Endothelial cell (in vitro differentiated cells): ENCODE measurements at regions not wholly inside any gene's neighbourhood (a gene's known extent, or its start where the extent isn't known, plus 50 kb on each side); places are given as distances from the start of the nearest gene placed in this dataset.

Source experiments
- DNase-seq: peaks from one replicate; pipeline ENCODE4 v3.0.0; 2021; ENCODE audit warnings: low spot score
- H3K27ac Mint-ChIP-seq: one replicate; pipeline ENCODE4 v1.8.0; 2021; ENCODE audit warnings: mixed read lengths, inconsistent platforms; ENCODE audit not compliant: unreplicated experiment
- H3K27me3 Mint-ChIP-seq: one replicate; pipeline ENCODE4 v1.8.0; 2021; ENCODE audit warnings: mild to moderate bottlenecking, moderate library complexity, mixed read lengths, inconsistent platforms; ENCODE audit not compliant: unreplicated experiment
- H3K36me3 Mint-ChIP-seq: one replicate; pipeline ENCODE4 v1.8.0; 2021; ENCODE audit warnings: mild to moderate bottlenecking, low read depth, mixed read lengths, inconsistent platforms; ENCODE audit not compliant: unreplicated experiment
- H3K4me1 Mint-ChIP-seq: one replicate; pipeline ENCODE4 v1.8.0; 2021; ENCODE audit warnings: mild to moderate bottlenecking, mixed read lengths, inconsistent platforms; ENCODE audit not compliant: unreplicated experiment
- H3K4me3 Mint-ChIP-seq: one replicate; pipeline ENCODE4 v1.8.0; 2021; ENCODE audit warnings: mild to moderate bottlenecking, mixed read lengths, inconsistent platforms; ENCODE audit not compliant: unreplicated experiment
- H3K9me3 Mint-ChIP-seq: one replicate; pipeline ENCODE4 v1.8.0; 2021; ENCODE audit warnings: mixed read lengths, inconsistent platforms; ENCODE audit not compliant: unreplicated experiment
- TF ChIP-seq, protein P1 (sequence below): fragments of 200-600 bp; sonication (generic); IDR thresholded peaks from one replicate; pipeline ENCODE4 v1.5.0; 2021; ENCODE audit warnings: antibody characterized with exemption; ENCODE audit not compliant: unreplicated experiment

DNA sequence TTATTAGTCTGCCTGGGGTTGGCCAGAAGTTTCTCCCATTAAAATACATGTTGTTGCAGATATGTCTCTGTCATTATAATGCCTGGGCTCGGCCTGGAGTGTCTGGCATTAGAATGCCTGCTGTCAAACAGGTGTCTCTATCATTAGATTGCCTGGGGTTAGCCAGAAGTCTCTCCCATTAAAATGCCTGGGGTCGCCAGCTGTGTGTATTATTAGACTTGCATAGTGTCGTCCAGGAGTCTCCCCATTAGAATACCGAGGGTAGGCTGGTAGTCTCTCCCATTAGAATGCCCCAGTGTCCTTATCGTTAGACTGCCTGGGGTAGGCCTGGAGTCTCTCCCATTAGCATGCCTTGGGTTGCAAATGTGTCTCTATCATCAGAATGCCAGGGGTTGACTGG is 2270.8 kb downstream of the TP53TG3F start:
- Mint-ChIP-seq H3K9me3 (peaks cover 37% of the 10 kb centered on the region), H3K4me1 (no peaks in the 10 kb centered on the region), H3K27me3 (peaks cover 18% of the 10 kb centered on the region), H3K36me3 (peaks cover 14% of the 10 kb centered on the region), H3K27ac (no peak overlapping the region), H3K4me3 (no peak overlapping the region)
- DNase-seq, result no peak
- TF ChIP-seq, protein P1, sequence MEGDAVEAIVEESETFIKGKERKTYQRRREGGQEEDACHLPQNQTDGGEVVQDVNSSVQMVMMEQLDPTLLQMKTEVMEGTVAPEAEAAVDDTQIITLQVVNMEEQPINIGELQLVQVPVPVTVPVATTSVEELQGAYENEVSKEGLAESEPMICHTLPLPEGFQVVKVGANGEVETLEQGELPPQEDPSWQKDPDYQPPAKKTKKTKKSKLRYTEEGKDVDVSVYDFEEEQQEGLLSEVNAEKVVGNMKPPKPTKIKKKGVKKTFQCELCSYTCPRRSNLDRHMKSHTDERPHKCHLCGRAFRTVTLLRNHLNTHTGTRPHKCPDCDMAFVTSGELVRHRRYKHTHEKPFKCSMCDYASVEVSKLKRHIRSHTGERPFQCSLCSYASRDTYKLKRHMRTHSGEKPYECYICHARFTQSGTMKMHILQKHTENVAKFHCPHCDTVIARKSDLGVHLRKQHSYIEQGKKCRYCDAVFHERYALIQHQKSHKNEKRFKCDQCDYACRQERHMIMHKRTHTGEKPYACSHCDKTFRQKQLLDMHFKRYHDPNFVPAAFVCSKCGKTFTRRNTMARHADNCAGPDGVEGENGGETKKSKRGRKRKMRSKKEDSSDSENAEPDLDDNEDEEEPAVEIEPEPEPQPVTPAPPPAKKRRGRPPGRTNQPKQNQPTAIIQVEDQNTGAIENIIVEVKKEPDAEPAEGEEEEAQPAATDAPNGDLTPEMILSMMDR, result no peak

DNA sequence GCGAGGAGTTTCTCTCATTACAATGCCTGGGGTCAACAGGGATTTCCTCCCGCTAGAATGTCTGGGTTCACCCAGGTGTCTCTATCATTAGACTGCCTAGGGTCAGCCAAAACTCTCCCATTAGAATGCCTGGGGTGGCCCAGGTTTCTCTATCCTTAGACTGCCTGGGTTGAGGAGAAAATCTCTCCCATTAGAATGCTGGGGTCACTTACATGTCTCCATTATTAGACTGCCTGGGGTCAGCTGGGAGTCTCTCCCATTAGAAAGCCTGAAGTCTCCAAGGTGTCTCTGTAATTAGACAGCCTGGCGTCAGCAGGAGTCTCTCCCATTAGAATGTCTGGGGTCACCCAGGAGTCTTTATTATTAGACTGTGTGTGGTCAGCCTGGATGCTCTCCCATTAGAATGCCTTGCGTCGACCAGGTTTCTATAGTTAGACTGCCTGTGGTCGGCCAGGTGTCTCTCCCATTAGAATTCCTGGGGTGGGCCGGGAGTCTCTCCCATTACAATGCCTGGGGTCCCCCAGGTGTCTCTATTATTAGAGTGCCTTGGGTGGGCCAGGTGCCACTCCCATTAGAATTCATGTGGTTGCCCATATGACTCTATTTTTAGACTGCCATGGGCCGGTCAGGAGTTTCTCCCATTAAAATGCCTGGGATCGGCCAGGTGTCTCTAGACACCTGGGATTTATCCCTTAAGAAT is 2272.1 kb downstream of the TP53TG3F start:
- Mint-ChIP-seq H3K36me3 (peaks cover 18% of the 10 kb centered on the region), H3K27me3 (peaks cover 19% of the 10 kb centered on the region), H3K27ac (no peak overlapping the region), H3K4me3 (no peak overlapping the region), H3K4me1 (no peaks in the 10 kb centered on the region), H3K9me3 (peaks cover 41% of the 10 kb centered on the region)
- no peak for DNase-seq
- TF ChIP-seq, protein P1, result no peak

DNA sequence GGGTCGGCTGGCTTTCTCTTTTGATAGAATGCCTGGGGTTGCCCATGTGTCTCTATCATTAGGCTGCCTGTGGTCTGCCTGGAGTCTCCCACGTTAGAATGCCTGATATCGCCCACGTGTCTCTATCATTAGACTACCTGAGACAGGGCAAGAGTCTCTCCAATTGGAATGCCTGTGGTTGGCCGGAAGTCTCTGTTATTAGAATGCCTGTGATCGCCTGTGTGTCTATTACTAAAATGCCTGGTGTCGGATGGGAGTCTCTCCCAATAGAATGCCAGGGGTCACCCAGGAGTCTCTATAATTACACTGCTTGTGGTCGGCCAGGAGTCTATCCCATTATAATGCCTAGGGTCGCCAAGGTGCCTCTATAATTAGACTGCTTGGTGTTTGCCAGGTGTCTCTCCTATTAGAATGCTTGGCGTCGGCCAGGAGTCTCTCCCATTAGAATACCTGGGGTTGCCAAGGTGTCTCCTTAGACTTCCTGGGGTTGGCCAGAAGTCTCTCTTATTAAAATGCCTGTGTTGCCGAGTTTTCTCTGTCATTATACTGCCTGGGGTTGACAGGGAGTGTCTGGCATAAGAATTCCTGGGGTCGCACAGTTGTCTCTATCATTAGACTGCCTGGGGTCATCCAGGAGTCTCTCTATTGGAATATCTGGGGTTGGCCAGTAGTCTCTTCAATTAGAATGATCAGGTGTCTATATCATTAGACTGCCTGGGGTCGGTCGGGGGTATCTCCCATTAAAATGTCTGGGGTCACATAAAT is 2272.8 kb downstream of the TP53TG3F start:
- Mint-ChIP-seq H3K9me3 (peaks cover 41% of the 10 kb centered on the region), H3K36me3 (peaks cover 18% of the 10 kb centered on the region), H3K27ac (no peak overlapping the region)

DNA sequence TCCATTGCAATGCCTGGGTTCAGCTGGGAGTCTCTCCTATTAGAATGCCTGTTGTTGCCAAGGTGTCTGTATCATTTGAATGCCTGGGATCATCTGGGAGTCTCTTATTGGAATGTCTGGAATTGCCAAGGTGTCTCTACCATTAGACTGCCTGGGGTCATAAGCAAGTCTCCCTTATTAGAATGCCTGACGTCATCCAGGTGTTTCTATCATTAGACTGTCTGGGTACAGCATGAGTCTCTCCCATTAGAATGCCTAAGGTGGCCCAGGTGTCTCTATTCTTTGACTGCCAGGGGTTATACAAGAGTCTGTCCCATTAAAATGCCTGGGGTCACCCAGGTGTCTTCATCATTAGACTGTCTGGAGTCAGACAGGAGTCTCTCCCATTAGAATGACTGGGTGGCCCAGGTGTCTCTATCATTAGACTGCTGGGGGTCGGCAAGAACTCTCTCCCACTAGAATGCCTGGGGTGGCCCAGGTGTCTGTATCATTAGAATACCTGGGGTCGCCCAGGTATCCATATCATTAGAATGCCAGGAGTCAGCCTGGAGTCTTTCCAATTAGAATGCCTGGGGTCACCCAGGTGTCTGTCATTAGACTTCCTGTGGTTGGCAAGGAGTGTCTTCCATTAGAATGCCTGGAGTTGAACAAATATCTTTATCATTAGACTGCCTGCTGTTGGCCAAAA is 2274.0 kb downstream of the TP53TG3F start:
- Mint-ChIP-seq H3K27ac (peak overlapping the region; percentile 18), H3K27me3 (peaks cover 20% of the 10 kb centered on the region), H3K4me3 (no peak overlapping the region), H3K9me3 (peaks cover 52% of the 10 kb centered on the region), H3K4me1 (no peaks in the 10 kb centered on the region), H3K36me3 (peaks cover 22% of the 10 kb centered on the region)
- TF ChIP-seq, protein P1, result no peak
- DNase-seq, result no peak

More for the DNA sequence above, 2272.8 kb downstream of the TP53TG3F start:
- TF ChIP-seq, protein P1, result no peak
- DNase-seq, result no peak
- Mint-ChIP-seq H3K4me1 (no peaks in the 10 kb centered on the region), H3K27me3 (peaks cover 20% of the 10 kb centered on the region), H3K4me3 (no peak overlapping the region)
